ENCODE measurements at regions not wholly inside any gene's neighbourhood (a gene's known extent, or its start where the extent isn't known, plus 50 kb on each side); places are given as distances from the start of the nearest gene placed in this dataset.

- TF ChIP-seq CTCF (IDR thresholded peaks at IDR 0.05) (no peak), POLR2A (IDR thresholded peaks at IDR 0.05) (no peak), POLR2AphosphoS5 (IDR thresholded peaks at IDR 0.05) (no peak)
Observed at GRCh38 chr4:10336471-10336870, 120.8 kb downstream of the ZNF518B start.
